ENCODE measurements at regions not wholly inside any gene's neighbourhood (a gene's known extent, or its start where the extent isn't known, plus 50 kb on each side); places are given as distances from the start of the nearest gene placed in this dataset.
A peak's percentile ranks its signal among the peaks of the same experiment; 100 is the strongest.
"Not testable (repeated sequence)": the region's sequence is repeated elsewhere in the genome, so short reads cannot be mapped to it uniquely, and the experiment has no call there.

DNA sequence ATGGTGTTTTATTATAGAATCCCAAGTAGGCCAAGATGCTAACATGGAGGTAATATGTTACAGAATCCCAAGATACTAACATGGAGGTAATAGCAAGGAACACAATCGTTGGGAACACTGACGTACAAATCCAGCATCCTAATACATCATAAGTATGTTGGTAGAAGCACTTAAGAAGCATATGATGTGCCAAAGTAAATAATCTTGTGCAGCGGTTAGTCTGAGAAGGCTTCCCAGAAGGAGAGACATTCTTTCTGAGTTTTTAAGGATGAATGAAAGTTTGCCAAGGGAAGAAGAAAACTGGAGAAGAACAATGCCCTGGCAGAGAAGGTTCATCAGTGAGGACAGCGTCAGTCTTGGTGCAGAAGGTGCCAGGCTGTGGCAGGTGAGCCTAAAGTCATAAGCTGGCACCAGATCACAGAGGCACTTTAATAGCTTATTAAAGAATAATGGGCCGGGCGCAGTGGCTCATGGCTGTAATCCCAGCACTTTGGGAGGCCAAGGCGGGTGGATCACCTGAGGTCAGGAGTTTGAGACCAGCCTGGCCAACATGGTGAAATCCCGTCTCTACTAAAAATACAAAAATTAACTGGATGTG, 294.5 kb upstream of the PIK3R1 start:
- no peak for TF ChIP-seq CTCF (conservative IDR thresholded peaks at IDR 0.05; ENCODE audit: low read depth, low read length)
- no peak overlapping the region for H3K4me3 ChIP-seq (ENCODE audit: low read depth, low read length)

DNA sequence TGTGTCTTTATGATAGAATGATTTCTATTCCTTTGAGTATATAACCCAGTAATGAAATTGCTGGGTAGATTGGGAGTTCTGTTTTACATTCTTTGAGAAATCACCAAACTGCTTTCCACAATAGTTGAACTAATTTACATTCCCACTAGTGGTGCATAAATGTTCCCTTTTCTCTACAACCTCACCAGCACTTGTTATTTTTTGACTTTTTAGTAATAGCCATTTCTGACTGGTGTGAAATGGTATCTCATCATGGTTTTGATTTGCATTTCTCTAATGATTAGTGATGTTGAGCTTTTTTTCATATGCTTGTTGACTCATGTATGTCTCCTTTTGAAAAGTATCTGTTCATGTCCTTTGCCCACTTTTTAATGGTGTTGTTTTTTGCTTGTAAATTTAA, 296.0 kb upstream of the PIK3R1 start:
- H3K4me3 ChIP-seq (ENCODE audit: low read depth, low read length); DNase-seq (ENCODE audit: low read depth): not testable (repeated sequence)

More for the DNA sequence above, 294.5 kb upstream of the PIK3R1 start:
- DNase-seq (ENCODE audit: low read depth), result peak; percentile 6

DNA sequence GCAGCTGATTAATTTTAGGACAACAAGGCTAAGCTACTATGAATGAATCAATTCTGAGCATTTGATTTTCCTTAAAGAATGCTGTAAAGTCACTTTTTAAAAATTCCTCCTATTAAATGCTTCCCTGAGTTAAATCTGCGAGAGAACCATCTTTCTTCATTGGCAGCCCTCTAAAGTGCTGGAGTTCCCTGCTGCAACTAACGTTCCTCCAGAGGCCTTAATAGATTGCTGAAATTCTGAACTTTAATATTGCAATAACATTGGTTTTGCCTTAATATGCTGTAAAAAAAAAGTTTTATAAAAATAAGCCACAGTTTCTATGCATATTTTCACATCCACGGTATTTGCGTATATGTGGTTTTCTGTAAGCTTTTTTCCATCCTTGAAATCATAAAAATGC, 298.0 kb upstream of the PIK3R1 start:
- DNase-seq (ENCODE audit: low read depth), result no peak
- H3K4me3 ChIP-seq (ENCODE audit: low read depth, low read length), result no peak overlapping the region
- no peak for TF ChIP-seq CTCF (conservative IDR thresholded peaks at IDR 0.05; ENCODE audit: low read depth, low read length)

GRCh38 chr5:67910546-67910945, 305.0 kb upstream of the PIK3R1 start:
- no peak for TF ChIP-seq CTCF (conservative IDR thresholded peaks at IDR 0.05; ENCODE audit: low read depth, low read length)

DNA sequence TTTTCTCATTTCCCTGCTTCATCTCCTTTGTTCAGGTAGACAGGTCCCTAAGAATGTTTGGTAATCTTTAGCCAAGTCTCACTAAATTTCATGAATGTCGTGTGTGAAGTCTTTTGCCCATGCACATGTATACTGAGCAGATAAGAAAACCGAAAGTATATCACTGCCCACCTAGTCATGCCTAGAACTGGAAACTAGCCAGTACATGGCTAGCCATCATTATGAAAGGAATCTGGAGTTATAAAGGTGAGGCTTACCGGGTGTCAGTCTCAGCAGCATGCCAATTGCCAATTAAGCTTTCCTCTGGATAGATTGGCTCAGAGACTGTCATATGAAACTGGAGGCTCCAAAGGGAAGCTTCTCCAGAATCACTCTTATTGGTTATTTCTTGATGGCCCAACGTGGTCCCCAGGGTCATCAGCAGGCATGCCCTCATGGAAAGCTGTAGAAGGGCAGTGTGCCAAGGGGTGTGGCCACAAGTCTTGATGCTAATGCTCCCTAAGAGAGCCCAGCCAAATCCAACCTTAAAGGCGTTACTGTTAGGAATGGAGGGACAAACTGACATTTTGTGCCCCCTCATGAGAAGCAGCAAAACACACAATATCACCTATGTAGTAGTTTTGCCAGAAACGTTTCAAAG, 307.3 kb upstream of the PIK3R1 start:
- no peak overlapping the region for H3K4me3 ChIP-seq (ENCODE audit: low read depth, low read length)
- TF ChIP-seq CTCF (conservative IDR thresholded peaks at IDR 0.05; ENCODE audit: low read depth, low read length), result no peak
- no peak for DNase-seq (ENCODE audit: low read depth)

More at GRCh38 chr5:67910546-67910945, 305.0 kb upstream of the PIK3R1 start:
- no peak for DNase-seq (ENCODE audit: low read depth)
- H3K4me3 ChIP-seq (ENCODE audit: low read depth, low read length), result no peak overlapping the region

- TF ChIP-seq CTCF (conservative IDR thresholded peaks at IDR 0.05; ENCODE audit: low read depth, low read length), result no peak
- no peak for DNase-seq (ENCODE audit: low read depth)
- no peak overlapping the region for H3K4me3 ChIP-seq (ENCODE audit: low read depth, low read length)
Measured at GRCh38 chr5:67904366-67904765, 311.2 kb upstream of the PIK3R1 start.

GRCh38 chr5:67903656-67904055, 311.9 kb upstream of the PIK3R1 start:
- H3K4me3 ChIP-seq (ENCODE audit: low read depth, low read length), result no peak overlapping the region
- no peak for DNase-seq (ENCODE audit: low read depth)
- TF ChIP-seq CTCF (conservative IDR thresholded peaks at IDR 0.05; ENCODE audit: low read depth, low read length), result no peak
